HepG2 (cell line): ENCODE measurements at regions not wholly inside any gene's neighbourhood (a gene's known extent, or its start where the extent isn't known, plus 50 kb on each side); places are given as distances from the start of the nearest gene placed in this dataset.

Experiments used
- ATAC-seq: fragments of 200-7000 bp; cut with Tn5 transposase; 3 replicates; pipeline ENCODE4 v1.9.1; 2020; ENCODE audit warnings: mild to moderate bottlenecking, moderate library complexity
- BruUV-seq: library from RNA; stranded (reverse); fragments of 400-500 nt; replicated peaks from 2 replicates; lab custom pipeline; 2021; lab: Mats Ljungman, UMichigan
- CTCF ChIA-PET: fragments of 300-600 bp; formaldehyde crosslinking; extraction: SDS; loops from one replicate; lab custom pipeline; 2021; ENCODE audit warnings: low total read pairs, inconsistent platforms, low intra/inter-chr PET ratio; lab: Yijun Ruan, JAX
- POLR2A ChIA-PET: fragments of 350-600 bp; sonication (Branson Sonifier 250); formaldehyde crosslinking; loops from one replicate; lab custom pipeline; 2020; ENCODE audit warnings: antibody characterized with exemption, inconsistent platforms; lab: Yijun Ruan, JAX
- DNase-seq: peaks from one replicate; pipeline ENCODE4 v3.0.0-alpha.2; 2015; ENCODE audit warnings: low spot score
- FAIRE-seq: peaks from 3 replicates; lab custom pipeline; 2011; peaks lifted over from hg19 to GRCh38; lab: Jason Lieb, UNC
- H2AFZ ChIP-seq: one replicate; pipeline ENCODE4 v1.6.1; 2011; ENCODE audit warnings: low read length, inconsistent platforms
- H3K27ac ChIP-seq: fragments of 300-600 bp; 3 replicates; pipeline ENCODE4 v1.8.0; 2011; ENCODE audit warnings: mixed run types, mild to moderate bottlenecking, mixed read lengths, low read length, inconsistent platforms; ENCODE audit not compliant: insufficient read depth; ENCODE audit errors: extremely low read length
- H3K27me3 ChIP-seq, 2 experiments: fragments of 200-600 bp in 1 of 2; 2 replicates in 1 of 2; 3 replicates in 1 of 2; pipeline versions ENCODE4 v1.6.0 to v1.8.0; 2011; ENCODE audit warnings: low read length in 2 of 2, mild to moderate bottlenecking in 2 of 2, moderate library complexity in 2 of 2, inconsistent platforms in 1 of 2; ENCODE audit not compliant: insufficient read depth in 2 of 2, control insufficient read depth in 1 of 2
- H3K36me3 ChIP-seq, 2 experiments: fragments of 200-600 bp in 1 of 2; replicated peaks in 1 of 2; 2 replicates in 1 of 2; 3 replicates in 1 of 2; pipeline versions ENCODE4 v1.5.1 to v1.8.0; 2011; ENCODE audit warnings: low read length in 2 of 2, inconsistent platforms in 1 of 2; ENCODE audit not compliant: insufficient read depth in 2 of 2, control insufficient read depth in 1 of 2
- H3K4me1 ChIP-seq: 2 replicates; pipeline ENCODE4 v1.5.1; 2012; ENCODE audit warnings: low read length, inconsistent platforms; ENCODE audit not compliant: insufficient read depth
- H3K4me2 ChIP-seq: 2 replicates; pipeline ENCODE4 v1.6.0; 2011; ENCODE audit warnings: low read depth, low read length, inconsistent platforms
- H3K4me3 ChIP-seq, 3 experiments: fragments of 200-600 bp in 1 of 3; sonication (generic), shearing (Covaris generic) in 1 of 3; replicated peaks in 1 of 3; 2 replicates each; pipeline ENCODE4 v1.5.1; 2011 to 2016; ENCODE audit warnings: low read length in 3 of 3, inconsistent platforms in 2 of 3, low read depth in 2 of 3, mild to moderate bottlenecking in 2 of 3, control low read depth in 1 of 3, mixed read lengths in 1 of 3; ENCODE audit not compliant: insufficient read depth in 1 of 3
- H3K79me2 ChIP-seq: one replicate; pipeline ENCODE4 v1.6.1; 2011; ENCODE audit warnings: low read length, inconsistent platforms; ENCODE audit not compliant: insufficient read depth
- H3K9ac ChIP-seq: 2 replicates; pipeline ENCODE4 v1.6.0; 2011; ENCODE audit warnings: mild to moderate bottlenecking, low read depth, low read length, inconsistent platforms; ENCODE audit not compliant: insufficient read depth
- H3K9me3 ChIP-seq: 2 replicates; pipeline ENCODE4 v1.5.1; 2012; ENCODE audit warnings: mild to moderate bottlenecking, low read length
- H4K20me1 ChIP-seq: 2 replicates; pipeline ENCODE4 v1.6.0; 2011; ENCODE audit warnings: inconsistent platforms, mild to moderate bottlenecking, low read length, moderate library complexity; ENCODE audit not compliant: insufficient read depth
- EZH2 ChIP-seq: conservative IDR thresholded peaks from 2 replicates; pipeline ENCODE4 v1.6.1; 2012; ENCODE audit warnings: mild to moderate bottlenecking, low read depth, low read length, moderate library complexity
- HDAC6 ChIP-seq: fragments of 200-600 bp; sonication (generic); IDR thresholded peaks from 2 replicates; pipeline ENCODE4 v1.7.0; 2017; ENCODE audit warnings: mild to moderate bottlenecking, antibody characterized with exemption, low read length, low read depth
- JUNB ChIP-seq: sonication (generic); formaldehyde crosslinking; IDR thresholded peaks from 2 replicates; pipeline ENCODE4 v1.8.0; 2022; ENCODE audit warnings: missing genetic modification reagents, mild to moderate bottlenecking, borderline replicate concordance
- KDM4B ChIP-seq: sonication (generic); formaldehyde crosslinking; IDR thresholded peaks from 2 replicates; pipeline ENCODE4 v1.4.0; 2020; ENCODE audit warnings: missing genetic modification reagents
- KLF15 ChIP-seq: sonication (generic); formaldehyde crosslinking; IDR thresholded peaks from 2 replicates; pipeline ENCODE4 v1.8.1; 2023; ENCODE audit warnings: borderline replicate concordance, mild to moderate bottlenecking, inconsistent platforms, missing genetic modification reagents, mixed read lengths
- NFIB ChIP-seq: sonication (generic); formaldehyde crosslinking; IDR thresholded peaks from 2 replicates; pipeline ENCODE4 v1.9.0; 2021; ENCODE audit warnings: missing genetic modification reagents, mild to moderate bottlenecking, borderline replicate concordance
- ONECUT2 ChIP-seq: sonication (generic); formaldehyde crosslinking; IDR thresholded peaks from 2 replicates; pipeline ENCODE4 v1.4.0; 2020; ENCODE audit warnings: missing genetic modification reagents
- PAF1 ChIP-seq: IDR thresholded peaks from 2 replicates; pipeline ENCODE4 v1.6.1; 2016; ENCODE audit warnings: missing genetic modification reagents, missing compliant biosample characterization
- PLRG1 ChIP-seq: fragments of 450-650 bp; conservative IDR thresholded peaks from 2 replicates; pipeline ENCODE4 v1.6.1; 2016
- TOPORS ChIP-seq: sonication (generic); formaldehyde crosslinking; IDR thresholded peaks from 2 replicates; pipeline ENCODE4 v1.8.0; 2023; ENCODE audit warnings: mild to moderate bottlenecking, missing genetic modification reagents
- ZBTB21 ChIP-seq: sonication (generic); formaldehyde crosslinking; IDR thresholded peaks from 2 replicates; pipeline ENCODE4 v1.4.0; 2020; ENCODE audit warnings: missing genetic modification reagents
- ZMYM3 ChIP-seq: sonication (generic); formaldehyde crosslinking; IDR thresholded peaks from 2 replicates; pipeline ENCODE4 v1.5.1; 2020; ENCODE audit warnings: mild to moderate bottlenecking, missing genetic modification reagents
- ZNF224 ChIP-seq: sonication (generic); formaldehyde crosslinking; IDR thresholded peaks from 2 replicates; pipeline ENCODE4 v1.5.0; 2020; ENCODE audit warnings: mild to moderate bottlenecking, missing genetic modification reagents
- ZNF251 ChIP-seq: sonication (generic); formaldehyde crosslinking; IDR thresholded peaks from 2 replicates; pipeline ENCODE4 v1.9.0; 2021; ENCODE audit warnings: mild to moderate bottlenecking, missing genetic modification reagents
- ZNF329 ChIP-seq: sonication (generic); formaldehyde crosslinking; IDR thresholded peaks from 2 replicates; pipeline ENCODE4 v1.9.0; 2021; ENCODE audit warnings: low read depth, mild to moderate bottlenecking, missing genetic modification reagents
- ZSCAN20 ChIP-seq: sonication (generic); formaldehyde crosslinking; IDR thresholded peaks from 2 replicates; pipeline ENCODE4 v1.4.0; 2020; ENCODE audit warnings: missing genetic modification reagents, mild to moderate bottlenecking, borderline replicate concordance
- ZSCAN30 ChIP-seq: sonication (generic); formaldehyde crosslinking; IDR thresholded peaks from 2 replicates; pipeline ENCODE4 v1.5.0; 2020; ENCODE audit warnings: mild to moderate bottlenecking, missing genetic modification reagents
- WGBS: methylation state at CpG from one replicate; pipeline ENCODE4 v1.1.6; 2017; ENCODE audit warnings: low lambda C conversion rate; 5-methylcytosine and 5-hydroxymethylcytosine counted together
- in situ Hi-C: cut with HindIII; loops from 2 replicates; pipeline ENCODE4 v1.10.0; 2017; ENCODE audit warnings: low pct_unique_long_range_greater_than_20kb; ENCODE audit not compliant: extremely low pct_ligation_motif_present
- intact Hi-C: fragments of 100-400 bp; cut with micrococcal nuclease; formaldehyde crosslinking; loops from one replicate; pipeline ENCODE4 v1.10.0; 2022; ENCODE audit not compliant: unreplicated experiment
- TF ChIP-seq, protein P1 (sequence below): sonication (generic); formaldehyde crosslinking; IDR thresholded peaks from 2 replicates; pipeline ENCODE4 v1.4.0; 2020; ENCODE audit warnings: mild to moderate bottlenecking, missing genetic modification reagents
- TF ChIP-seq, protein P2 (sequence below): sonication (generic); formaldehyde crosslinking; IDR thresholded peaks from 2 replicates; pipeline ENCODE4 v1.4.0; 2020; ENCODE audit warnings: mild to moderate bottlenecking, missing genetic modification reagents

DNA sequence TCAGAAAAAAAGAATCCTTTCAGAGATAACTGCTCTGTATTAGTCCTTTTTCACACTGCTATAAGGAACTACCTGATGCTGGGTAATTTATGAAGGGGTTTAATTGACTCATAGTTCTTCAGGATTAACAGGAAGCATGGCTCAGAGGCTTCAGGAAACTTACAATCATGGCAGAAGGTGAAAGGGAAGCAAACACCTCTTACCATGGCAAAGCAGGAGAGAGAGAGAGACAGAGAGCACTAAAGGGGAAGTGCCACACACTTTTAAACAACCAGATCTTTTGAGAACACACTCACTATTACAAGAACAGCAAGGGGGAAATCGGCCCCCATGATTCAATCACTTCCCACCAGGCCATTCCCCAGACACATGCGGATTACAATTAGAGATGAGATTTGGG is 114.2 kb downstream of the TES start (continued):
- no peak for TF ChIP-seq ZSCAN30 (CRISPR knock-in tag)
- TF ChIP-seq ZNF251: no peak
- TF ChIP-seq ZNF329 (CRISPR knock-in tag): no peak
- TF ChIP-seq JUNB (CRISPR knock-in tag): no peak
- TF ChIP-seq ZSCAN20 (CRISPR knock-in tag): no peak
- TF ChIP-seq, all 625 proteins: peak for 0

DNA sequence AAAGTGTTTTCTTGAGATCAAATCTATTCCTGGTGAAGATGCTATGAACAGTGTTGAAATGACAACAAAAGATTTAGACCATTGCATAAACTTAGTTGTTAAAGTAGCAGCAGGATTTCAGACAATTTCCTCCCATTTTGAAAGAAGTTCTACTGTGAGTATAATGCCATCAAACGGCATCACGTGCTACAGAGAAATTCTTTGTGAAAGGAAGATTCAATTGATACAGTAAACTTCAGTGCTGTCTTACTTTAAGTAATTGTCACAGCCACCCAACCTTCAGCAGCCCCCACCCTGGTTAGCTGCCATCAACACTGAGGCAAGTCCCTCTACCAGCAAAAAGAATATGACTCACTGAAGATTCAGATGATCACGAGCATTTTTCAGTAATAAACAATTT is 115.2 kb downstream of the TES start:
- in situ Hi-C loops: no loop called here
- CTCF ChIA-PET: no interaction called here
- no peak for TF ChIP-seq KLF15 (CRISPR knock-in tag)
- TF ChIP-seq ONECUT2 (CRISPR knock-in tag): no peak
- TF ChIP-seq ZNF224 (CRISPR knock-in tag): no peak
- TF ChIP-seq PLRG1: no peak
- no peak for TF ChIP-seq PAF1 (CRISPR knock-in tag)
- TF ChIP-seq KDM4B (CRISPR knock-in tag): no peak
- TF ChIP-seq TOPORS (CRISPR knock-in tag): no peak
- no peak for TF ChIP-seq ZMYM3 (CRISPR knock-in tag)
- TF ChIP-seq, protein P1, sequence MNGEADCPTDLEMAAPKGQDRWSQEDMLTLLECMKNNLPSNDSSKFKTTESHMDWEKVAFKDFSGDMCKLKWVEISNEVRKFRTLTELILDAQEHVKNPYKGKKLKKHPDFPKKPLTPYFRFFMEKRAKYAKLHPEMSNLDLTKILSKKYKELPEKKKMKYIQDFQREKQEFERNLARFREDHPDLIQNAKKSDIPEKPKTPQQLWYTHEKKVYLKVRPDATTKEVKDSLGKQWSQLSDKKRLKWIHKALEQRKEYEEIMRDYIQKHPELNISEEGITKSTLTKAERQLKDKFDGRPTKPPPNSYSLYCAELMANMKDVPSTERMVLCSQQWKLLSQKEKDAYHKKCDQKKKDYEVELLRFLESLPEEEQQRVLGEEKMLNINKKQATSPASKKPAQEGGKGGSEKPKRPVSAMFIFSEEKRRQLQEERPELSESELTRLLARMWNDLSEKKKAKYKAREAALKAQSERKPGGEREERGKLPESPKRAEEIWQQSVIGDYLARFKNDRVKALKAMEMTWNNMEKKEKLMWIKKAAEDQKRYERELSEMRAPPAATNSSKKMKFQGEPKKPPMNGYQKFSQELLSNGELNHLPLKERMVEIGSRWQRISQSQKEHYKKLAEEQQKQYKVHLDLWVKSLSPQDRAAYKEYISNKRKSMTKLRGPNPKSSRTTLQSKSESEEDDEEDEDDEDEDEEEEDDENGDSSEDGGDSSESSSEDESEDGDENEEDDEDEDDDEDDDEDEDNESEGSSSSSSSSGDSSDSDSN (CRISPR knock-in tag): no peak
- TF ChIP-seq HDAC6: no peak
- no peak for TF ChIP-seq NFIB (CRISPR knock-in tag)
- TF ChIP-seq, protein P2, sequence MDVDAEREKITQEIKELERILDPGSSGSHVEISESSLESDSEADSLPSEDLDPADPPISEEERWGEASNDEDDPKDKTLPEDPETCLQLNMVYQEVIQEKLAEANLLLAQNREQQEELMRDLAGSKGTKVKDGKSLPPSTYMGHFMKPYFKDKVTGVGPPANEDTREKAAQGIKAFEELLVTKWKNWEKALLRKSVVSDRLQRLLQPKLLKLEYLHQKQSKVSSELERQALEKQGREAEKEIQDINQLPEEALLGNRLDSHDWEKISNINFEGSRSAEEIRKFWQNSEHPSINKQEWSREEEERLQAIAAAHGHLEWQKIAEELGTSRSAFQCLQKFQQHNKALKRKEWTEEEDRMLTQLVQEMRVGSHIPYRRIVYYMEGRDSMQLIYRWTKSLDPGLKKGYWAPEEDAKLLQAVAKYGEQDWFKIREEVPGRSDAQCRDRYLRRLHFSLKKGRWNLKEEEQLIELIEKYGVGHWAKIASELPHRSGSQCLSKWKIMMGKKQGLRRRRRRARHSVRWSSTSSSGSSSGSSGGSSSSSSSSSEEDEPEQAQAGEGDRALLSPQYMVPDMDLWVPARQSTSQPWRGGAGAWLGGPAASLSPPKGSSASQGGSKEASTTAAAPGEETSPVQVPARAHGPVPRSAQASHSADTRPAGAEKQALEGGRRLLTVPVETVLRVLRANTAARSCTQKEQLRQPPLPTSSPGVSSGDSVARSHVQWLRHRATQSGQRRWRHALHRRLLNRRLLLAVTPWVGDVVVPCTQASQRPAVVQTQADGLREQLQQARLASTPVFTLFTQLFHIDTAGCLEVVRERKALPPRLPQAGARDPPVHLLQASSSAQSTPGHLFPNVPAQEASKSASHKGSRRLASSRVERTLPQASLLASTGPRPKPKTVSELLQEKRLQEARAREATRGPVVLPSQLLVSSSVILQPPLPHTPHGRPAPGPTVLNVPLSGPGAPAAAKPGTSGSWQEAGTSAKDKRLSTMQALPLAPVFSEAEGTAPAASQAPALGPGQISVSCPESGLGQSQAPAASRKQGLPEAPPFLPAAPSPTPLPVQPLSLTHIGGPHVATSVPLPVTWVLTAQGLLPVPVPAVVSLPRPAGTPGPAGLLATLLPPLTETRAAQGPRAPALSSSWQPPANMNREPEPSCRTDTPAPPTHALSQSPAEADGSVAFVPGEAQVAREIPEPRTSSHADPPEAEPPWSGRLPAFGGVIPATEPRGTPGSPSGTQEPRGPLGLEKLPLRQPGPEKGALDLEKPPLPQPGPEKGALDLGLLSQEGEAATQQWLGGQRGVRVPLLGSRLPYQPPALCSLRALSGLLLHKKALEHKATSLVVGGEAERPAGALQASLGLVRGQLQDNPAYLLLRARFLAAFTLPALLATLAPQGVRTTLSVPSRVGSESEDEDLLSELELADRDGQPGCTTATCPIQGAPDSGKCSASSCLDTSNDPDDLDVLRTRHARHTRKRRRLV (CRISPR knock-in tag): no peak
- TF ChIP-seq ZBTB21 (CRISPR knock-in tag): no peak
- TF ChIP-seq EZH2: no peak

More for the DNA sequence above, 115.2 kb downstream of the TES start:
- H3K79me2 ChIP-seq: no peaks in the 10 kb centered on the region
- FAIRE-seq (no peak), DNase-seq (no peak), ATAC-seq (no peak)
- H2AFZ ChIP-seq: no peak overlapping the region
- no peaks in the 10 kb centered on the region for H3K4me1 ChIP-seq
- no peak overlapping the region for H3K27ac ChIP-seq
- H3K27me3 ChIP-seq: no peaks in the 10 kb centered on the region
- POLR2A ChIA-PET: no interaction called here
- H3K4me3 ChIP-seq: no peak overlapping the region
- no peak overlapping the region for H3K4me2 ChIP-seq
- no peaks in the 10 kb centered on the region for H4K20me1 ChIP-seq
- no TSS peak for BruUV-seq
- intact Hi-C loops: no loop called here
- no peaks in the 10 kb centered on the region for H3K9me3 ChIP-seq
- H3K9ac ChIP-seq: no peak overlapping the region
- no peaks in the 10 kb centered on the region for H3K36me3 ChIP-seq
- 38% methylated on average over 3 of the region's 3 CpGs for WGBS
